IPS DF 19.7 (cell line): ENCODE measurements at regions not wholly inside any gene's neighbourhood (a gene's known extent, or its start where the extent isn't known, plus 50 kb on each side); places are given as distances from the start of the nearest gene placed in this dataset.
"Not testable (repeated sequence)": the region's sequence is repeated elsewhere in the genome, so short reads cannot be mapped to it uniquely, and the experiment has no call there.

Experiments
- DNase-seq: peaks from one replicate; pipeline ENCODE4 v3.0.0-alpha.2; 2013; ENCODE audit warnings: low read depth, low spot score

GRCh38 chr4:28269426-28269825 is 1408.8 kb downstream of the STIM2 start:
- no peak for DNase-seq

- no peak for DNase-seq
Measured at GRCh38 chr4:28277931-28278330, 1417.3 kb downstream of the STIM2 start.

GRCh38 chr4:28278676-28279075 is 1418.0 kb downstream of the STIM2 start:
- DNase-seq, result no peak

GRCh38 chr4:28279249-28279648 is 1418.6 kb downstream of the STIM2 start:
- no peak for DNase-seq

DNA sequence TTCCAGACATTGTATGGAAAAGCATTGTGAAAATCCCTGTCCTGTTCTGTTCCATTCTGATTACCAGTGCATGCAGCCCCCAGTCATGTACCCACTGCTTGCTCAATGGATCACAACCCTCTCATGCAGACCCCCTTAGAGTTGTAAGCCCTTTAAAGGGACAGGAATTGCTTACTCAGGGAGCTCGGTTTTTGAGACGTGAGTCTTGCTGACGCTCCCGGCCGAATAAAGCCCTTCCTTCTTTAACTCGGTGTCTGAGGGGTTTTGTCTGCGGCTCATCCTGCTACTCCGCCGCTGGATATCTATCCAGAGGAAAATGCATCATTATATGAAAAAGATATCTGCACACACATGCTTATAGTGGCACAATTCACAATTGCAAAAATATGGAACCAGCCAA is 1425.6 kb downstream of the STIM2 start:
- not testable (repeated sequence) for DNase-seq

- DNase-seq, result peak; percentile 5
Measured at GRCh38 chr4:28287831-28288233, 1427.2 kb downstream of the STIM2 start.

DNA sequence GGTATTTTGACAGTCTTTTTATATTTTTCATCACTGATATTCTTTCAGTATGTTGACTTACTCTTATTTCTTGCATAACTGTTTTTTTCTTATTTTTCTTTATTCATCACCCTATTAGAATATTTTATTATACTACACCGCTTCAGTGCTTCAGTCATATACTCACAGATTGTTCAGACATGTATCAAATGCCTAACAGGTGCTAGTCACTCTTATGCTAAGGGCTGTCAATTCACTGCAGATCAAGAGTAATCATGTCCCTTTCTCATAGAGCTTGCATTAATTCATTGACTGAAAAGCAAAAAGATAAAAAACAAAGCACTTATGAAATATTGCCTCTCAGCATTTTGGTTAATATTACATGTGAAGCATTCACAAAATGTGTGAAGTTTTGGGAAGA is 1435.6 kb downstream of the STIM2 start:
- no peak for DNase-seq

GRCh38 chr4:28310926-28311325 is 1450.3 kb downstream of the STIM2 start:
- no peak for DNase-seq

DNA sequence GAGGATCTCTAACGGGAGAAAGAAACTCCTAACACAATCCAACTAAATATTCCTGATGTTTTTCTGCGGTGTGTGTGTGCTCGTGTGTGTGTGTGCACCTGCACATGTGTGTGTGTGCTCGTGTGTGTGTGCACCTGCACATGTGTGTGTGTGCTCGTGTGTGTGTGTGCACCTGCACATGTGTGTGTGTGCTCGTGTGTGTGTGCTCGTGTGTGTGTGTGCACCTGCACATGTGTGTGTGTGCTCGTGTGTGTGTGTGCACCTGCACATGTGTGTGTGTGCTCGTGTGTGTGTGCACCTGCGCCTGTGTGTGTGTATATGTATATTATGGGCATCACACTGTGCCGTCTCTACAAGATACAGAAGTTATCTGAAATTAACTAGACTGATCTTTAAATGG is 1451.9 kb downstream of the STIM2 start:
- not testable (repeated sequence) for DNase-seq

DNA sequence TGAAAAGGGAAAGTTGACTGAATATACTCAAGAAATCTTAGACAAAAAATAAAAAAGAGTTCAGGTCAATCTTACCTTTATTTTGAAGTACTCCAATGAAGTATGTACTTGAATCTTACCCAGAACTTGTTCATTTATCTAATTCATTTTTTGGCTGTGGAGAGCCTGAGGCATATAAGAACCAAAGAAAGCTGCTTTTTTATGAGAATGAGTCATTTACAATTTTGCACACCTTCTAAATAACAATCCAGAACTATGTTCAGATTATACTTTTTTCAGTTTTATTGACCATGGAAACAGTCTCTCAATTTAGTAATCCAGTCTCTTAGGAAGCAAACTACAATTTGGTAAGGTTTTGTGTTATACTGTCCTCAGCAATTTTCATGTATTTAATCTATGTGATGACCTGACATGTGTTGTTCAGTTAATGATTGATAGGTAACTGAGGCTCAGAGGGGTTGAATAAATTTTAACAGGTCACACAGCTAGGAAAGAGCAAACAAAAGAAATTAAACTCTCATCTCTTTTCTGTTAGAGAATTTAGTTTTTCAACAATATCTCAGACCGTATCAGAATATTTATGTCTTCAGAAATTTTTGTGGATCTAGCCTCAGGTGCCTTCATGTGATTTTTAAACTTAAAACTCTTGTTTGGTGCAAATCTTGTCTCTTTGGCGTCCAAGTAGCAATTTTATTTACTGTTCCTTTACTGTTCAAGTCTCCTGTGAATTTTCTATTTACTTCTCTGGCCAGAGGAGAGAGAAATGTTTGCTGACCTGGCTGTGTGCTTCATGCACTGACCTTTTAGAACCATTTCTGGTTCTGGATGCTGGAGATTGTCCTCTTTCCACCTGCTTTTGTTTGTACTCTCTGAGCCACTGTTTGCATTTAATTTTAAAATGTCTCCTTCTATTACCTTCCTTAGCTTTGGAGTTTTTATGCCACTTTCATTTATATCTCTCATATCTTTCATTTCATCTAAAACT is 1453.4 kb downstream of the STIM2 start:
- no peak for DNase-seq

GRCh38 chr4:28317221-28317620 is 1456.6 kb downstream of the STIM2 start:
- no peak for DNase-seq

- no peak for DNase-seq
Measured at GRCh38 chr4:28334249-28334648, 1473.6 kb downstream of the STIM2 start.

DNA sequence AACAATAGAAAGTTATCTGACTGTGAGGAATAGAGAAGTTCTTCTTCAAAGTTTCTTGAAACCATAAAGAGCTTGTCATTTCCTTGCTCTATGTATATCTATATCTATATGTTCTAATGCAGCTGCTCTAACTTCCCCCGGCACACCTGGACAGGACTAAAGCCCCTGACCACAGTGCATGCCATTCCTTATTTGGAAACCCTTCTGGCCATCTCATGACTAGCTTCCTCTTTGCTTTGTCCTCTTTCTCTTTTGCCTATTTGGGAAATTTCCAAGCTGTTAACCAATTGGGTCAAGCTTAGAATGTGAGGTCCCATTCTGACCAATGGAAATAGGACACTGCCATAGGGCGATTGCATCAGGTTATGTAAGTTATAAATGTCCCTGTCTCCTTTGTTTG is 1481.1 kb downstream of the STIM2 start:
- no peak for DNase-seq

DNA sequence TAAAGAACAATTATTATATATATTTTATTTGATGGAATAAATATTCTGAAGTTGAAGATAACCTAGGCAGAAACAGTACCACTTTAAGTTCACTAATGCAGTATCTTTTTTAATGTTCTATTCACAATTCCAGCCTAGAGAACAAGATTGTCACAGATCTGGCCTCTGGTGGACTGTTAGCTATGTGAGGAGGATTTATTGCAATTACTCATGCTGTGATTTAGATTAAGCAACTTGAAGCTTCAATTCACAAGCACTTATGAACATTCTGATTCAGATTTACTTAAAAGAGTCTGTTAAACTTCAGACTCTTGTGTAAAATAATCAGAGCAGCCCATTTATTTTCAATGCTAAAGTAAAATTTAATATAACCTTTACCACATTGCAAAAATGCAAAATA is 1489.8 kb downstream of the STIM2 start:
- DNase-seq, result no peak

DNA sequence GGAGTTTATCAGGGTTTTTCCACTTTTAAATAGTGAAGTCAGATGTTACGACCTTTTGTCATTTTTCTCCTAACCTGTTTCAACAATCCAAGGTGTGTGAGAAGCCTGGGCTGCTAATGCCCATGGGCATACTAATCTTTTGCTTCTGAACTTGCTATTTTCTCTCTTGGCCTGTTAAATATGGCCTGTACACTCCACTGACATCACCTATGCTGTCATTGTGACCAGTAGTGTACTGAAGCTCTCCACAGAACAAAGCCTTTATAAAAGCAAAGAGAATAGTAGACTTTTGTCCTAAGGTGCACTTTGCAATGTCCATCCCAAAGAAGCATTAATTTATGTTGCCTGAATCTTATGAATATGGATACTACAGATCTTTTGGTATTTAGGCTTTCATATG is 1490.5 kb downstream of the STIM2 start:
- DNase-seq, result no peak

- DNase-seq, result no peak
Measured at GRCh38 chr4:28351826-28352225, 1491.2 kb downstream of the STIM2 start.

GRCh38 chr4:28354880-28355656 is 1494.4 kb downstream of the STIM2 start:
- DNase-seq, result no peak

- peak; percentile 3 for DNase-seq
Measured at GRCh38 chr4:28357990-28358389, 1497.3 kb downstream of the STIM2 start.

GRCh38 chr4:28358606-28359005 is 1498.0 kb downstream of the STIM2 start:
- no peak for DNase-seq

- DNase-seq, result no peak
Measured at GRCh38 chr4:28360681-28361080, 1500.0 kb downstream of the STIM2 start.

GRCh38 chr4:28362169-28362568 is 1501.5 kb downstream of the STIM2 start:
- no peak for DNase-seq

DNA sequence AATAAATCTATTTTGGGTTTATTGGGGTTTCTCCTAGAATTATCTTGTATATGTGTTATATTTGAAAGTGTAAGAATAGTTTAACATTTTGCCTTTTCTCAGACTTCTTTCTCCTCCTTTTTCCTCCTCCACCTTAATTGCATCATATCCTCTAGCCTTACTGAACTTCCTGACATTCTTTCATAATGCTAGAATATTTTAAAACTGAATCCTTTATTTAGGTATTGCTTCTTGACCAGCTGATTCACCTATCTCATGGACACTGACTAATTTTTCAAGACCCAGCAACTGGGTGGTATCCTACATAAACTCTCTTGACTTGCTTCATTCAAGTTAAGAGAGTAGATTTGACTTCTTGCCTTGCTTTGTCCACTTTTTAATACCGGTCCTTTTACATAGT is 1508.9 kb downstream of the STIM2 start:
- DNase-seq, result no peak

GRCh38 chr4:28373191-28373590 is 1512.5 kb downstream of the STIM2 start:
- DNase-seq, result no peak
